H4 (cell line): ENCODE measurements at regions not wholly inside any gene's neighbourhood (a gene's known extent, or its start where the extent isn't known, plus 50 kb on each side); places are given as distances from the start of the nearest gene placed in this dataset.

ENCODE experiments used
- DNase-seq: peaks from one replicate; pipeline ENCODE4 v3.0.0-alpha.2; 2015; ENCODE audit warnings: low spot score

DNA sequence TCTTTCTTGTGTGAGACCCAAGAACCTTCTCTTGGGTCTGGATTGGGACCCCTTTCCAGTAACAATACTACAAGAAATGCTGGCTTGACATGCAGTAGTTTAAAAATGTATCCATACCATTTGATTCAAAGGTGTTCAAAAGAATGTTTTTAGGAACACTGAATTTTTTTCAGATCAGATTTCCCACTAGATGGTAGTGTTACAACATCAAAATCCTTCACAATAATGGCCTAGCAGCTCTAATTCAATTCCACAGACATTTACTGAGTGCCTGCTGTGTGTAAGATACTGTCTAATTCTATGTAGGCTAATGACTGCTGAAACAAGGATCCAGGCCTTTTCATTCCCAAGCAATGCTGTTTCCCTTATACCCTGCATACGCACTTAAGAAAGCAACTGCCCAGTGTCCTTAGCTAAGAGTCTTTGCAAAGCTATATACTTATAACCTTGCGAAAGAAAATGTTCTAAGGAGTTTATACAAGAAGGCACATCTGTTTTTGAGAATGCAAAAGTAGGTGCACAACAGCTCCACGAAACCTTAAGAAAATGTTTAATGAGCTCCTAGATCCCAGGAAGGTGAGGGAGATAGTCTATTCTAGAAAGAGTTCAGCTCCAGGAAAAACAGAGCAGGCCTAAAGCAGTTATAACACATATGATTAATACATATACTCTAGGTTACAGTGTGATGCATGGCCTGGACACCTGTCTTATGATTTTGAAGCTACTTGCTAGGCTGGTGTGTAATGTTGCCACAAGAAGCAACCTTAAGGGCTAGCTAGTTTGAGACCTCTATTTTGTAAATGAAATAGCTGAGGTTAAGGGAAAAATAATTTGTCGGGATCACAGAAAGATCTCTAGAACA is 50.9 kb upstream of the PKP2 start:
- no peak for DNase-seq

- DNase-seq: no peak
Observed at GRCh38 chr12:32946504-32947131, 50.0 kb upstream of the PKP2 start.
